ENCODE measurements at regions not wholly inside any gene's neighbourhood (a gene's known extent, or its start where the extent isn't known, plus 50 kb on each side); places are given as distances from the start of the nearest gene placed in this dataset.

DNA sequence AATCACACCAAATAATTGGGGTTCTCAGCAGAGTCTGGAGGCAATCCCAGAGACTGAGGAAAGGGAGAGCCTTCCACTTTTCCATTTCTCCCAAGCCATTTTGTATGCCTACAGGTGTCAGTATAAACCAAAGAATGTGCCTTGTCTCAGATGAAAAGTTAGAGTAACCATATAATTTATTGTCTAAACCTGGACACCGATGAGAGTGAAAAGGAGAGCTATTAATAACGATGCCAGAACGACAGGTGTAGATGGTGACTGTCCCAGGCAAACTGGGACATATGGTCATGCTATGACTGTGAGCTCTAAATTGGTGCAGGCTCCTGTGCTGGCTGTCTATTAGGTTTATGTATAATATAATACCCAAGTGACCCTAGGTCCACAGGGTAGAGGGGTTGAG lies 219.6 kb downstream of the ARHGAP12 start:
- DNase-seq = no peak

DNA sequence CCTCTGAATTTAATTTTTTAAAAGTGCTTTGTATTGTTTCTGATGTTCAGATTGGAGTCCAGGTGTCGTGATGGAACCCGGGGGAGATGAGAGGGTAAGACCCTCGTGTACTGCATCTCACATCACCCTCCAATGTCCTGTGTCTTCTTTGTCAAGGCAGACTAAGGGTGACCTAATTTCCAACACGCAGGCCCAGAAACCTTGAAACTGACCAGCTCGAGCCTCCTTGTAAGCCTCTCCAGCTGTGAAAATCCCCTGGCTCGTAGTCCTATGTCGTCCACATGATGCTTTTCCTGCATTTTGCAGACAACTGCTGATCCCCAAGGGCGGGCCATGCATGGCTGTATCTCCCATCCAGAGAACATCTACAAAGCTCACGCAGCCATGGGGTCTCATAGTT lies 220.2 kb downstream of the ARHGAP12 start:
- DNase-seq = no peak

DNA sequence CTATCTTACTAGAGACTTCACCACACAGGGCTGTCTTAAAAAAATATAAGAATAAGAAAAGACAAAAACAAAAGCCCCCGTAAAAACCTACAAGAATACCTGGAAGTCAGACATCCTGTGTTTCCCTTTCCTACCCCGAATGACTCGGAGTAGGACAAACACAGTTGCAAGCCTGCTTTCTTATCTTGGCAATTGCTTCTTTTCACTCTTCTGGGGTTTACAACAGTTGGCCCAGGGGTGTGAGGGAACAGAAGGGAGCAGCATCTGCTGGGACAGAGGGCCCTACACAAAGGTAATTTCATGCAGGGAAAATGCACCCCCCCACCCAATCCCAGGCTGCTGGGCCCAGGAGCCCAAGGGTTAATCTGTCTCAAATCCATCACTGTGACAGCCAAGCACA lies 220.6 kb downstream of the ARHGAP12 start:
- DNase-seq = no peak

DNA sequence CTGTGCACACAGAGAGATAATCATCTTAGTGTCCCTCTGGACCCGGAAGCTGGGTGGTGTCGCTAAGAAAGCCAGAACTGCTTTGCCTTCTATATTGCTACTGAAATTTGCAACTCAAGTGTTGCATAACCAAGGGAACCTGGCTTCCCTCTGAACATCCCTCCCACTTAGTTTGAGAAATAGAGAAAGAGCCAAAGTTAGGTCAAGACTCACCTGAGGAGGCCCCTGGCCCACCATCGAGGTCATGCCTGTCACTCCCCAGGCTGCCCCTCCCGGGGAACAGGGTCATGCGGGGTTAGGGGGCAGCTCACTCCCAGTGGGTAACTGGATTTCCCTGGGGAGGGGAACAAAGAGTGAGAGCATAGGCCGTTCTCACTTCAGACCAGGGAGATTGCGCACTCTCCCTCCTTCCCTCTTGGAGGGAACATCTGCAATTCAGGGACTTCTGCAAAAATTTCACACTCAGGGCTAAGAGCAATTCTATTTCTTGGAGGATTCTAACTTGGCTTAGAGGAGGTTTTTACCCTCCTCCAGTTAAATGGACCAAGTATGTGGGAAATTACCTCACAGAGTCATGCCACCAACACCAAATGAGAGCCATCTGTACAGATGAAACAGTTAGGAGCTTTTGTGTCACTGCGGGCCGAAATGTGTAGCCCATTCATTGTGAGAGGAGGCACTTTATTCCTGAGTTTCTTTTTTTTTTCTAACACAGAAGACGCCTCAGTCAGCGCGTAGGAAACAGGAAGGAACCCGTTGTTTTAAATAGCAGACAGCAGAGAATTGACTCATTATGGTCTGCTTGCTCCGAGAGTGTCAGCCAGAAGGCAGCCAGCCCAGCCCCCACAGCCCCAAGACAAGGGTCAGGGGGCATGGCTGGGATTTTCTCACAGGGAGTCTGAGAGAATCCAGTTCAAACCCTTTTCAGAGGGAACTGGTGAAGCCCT lies 221.3 kb downstream of the ARHGAP12 start:
- no peak for DNase-seq

DNA sequence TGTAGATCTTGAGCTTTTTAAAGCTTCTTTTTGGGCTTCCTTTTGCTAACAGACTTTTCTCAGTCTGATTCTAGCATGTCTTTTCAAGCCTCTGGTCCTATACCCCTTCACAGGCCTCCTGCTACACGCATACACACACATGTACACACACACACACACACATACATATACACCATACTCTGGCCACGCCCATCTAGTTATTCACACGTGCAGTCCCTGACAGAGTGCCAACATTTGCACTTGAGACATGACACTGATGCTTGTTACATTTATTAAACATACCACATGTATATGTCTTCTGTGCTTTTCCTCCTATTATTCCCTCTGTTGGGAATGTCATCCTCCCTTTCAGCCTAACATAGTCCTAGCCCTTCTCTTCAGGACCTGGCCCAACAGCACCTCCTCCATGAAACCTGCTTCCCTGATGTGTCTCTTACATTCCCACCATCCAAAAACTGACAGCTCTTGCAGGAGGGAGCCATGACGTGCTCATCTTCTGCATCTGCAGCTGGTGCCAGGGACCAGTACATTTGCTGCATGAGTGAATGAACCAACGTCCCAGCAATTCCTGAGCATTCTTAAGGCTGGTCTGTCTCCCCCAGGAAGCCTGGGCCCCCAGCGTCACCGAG lies 222.1 kb downstream of the ARHGAP12 start:
- DNase-seq = no peak

DNA sequence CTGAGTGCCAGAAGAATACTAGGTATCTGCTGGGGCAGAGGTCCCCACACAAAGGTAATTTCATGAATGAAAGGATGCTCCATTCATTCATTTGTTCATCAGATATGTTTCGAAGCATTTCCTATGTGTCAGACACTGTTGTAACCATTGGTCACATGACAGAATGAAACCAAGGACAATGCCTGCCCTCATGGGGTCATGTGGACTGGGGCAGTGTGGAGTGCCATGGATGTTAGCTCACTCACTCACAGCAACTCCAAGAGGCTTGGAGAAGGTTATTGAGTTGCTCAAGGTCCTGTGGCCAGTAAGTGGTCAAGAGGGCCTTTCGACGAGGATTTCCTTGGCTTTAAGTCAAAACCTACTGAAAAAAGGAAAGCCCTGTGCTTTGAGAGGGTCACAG lies 223.5 kb downstream of the ARHGAP12 start:
- DNase-seq = no peak

DNA sequence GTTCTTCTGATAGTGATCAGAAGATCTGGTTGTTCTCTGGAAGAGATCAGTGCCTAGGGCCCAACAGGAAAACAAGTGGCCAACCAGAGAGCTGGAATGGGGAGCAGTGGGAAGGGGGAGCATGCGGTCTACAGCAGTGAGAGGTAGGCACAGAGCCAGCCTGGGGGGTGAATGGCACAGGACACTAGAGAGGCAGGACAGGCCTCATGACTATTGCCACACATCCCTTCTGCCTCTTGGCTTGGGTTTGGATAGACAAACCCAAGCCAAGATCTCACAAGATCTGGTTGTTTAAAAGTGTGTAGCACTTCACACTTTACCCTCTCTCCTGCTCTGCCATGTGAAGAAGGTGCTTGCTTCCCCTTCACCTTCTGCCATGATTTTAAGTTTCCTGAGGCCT lies 224.4 kb downstream of the ARHGAP12 start:
- no peak for DNase-seq

DNA sequence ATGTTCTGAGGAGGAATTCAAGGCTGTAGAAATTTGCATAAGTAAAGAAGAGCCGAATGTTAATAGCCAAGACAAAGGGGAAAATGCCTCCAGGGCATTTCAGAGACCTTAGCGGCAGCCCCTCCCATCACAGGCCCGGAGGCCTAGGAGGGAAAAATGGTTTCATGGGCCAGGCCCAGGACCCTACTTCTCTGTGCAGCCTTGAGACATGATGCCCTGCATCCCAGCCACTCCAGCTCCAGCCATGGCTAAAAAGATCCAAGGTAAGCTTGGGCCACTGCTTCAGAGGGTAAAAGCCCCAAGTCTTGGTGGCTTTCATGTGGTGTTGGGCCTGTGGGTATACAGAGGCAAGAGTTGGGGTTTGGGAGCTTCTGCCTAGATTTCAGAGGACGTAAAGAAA lies 225.7 kb downstream of the ARHGAP12 start:
- DNase-seq = no peak

DNA sequence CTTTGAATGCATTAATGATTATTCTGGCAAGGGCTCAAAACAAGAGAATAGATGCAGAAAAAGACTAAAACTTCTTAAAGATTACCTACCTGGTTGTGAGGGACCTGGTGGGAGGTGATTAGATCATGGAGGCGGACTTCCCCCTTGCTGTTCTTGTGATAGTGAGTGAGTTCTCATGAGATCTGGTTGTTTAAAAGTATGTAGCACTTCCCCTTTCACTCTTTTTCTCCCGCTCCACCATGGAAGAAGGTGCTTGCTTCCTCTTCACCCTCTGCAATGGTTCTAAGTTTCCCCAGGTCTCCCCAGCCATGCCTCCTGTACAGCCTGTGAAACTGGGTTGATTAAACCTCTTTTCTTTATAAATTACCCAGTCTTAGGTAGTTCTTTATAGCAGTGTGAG lies 226.6 kb downstream of the ARHGAP12 start:
- no peak for DNase-seq

DNA sequence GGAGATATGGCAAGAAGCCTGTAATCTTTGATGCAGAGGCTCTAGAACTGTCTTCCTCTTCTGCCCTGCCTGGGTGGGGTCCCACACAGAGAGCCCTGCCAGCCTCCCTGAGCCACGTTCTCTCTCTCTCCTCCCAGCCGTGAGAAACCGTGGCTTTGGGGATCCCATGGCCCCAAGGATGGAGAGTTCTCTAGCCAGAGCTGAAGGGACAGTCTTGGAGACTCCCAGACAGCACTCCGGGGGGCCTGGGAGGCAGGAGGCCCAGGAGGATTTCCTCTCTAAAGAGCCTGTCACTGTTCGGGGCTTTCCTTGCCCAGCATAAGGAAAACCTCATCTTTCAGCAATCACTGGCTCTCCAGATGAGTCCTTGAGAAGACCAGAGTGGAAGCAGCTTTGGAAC lies 227.1 kb downstream of the ARHGAP12 start:
- DNase-seq = no peak

DNA sequence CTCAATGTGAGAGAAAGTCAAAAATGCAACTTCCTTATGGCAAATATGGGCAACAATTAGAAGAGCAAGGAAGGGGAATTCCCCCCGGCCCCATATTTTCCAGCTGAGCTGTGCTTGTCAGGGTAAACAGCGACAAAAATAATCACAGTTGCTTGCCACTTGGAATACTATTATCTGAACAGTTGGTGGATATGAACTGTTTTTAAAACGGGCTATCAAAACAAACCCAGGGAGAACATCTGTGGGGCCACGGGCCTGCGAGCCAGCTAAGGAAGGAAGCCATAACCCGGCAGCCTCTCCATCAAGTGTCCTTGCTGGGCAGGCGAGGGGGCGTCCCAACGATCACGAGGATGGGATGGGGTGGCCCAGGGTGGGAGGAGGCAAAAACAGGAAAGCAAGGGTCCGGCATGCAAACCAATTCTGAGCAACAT lies 228.4 kb downstream of the ARHGAP12 start:
- no peak for DNase-seq

DNA sequence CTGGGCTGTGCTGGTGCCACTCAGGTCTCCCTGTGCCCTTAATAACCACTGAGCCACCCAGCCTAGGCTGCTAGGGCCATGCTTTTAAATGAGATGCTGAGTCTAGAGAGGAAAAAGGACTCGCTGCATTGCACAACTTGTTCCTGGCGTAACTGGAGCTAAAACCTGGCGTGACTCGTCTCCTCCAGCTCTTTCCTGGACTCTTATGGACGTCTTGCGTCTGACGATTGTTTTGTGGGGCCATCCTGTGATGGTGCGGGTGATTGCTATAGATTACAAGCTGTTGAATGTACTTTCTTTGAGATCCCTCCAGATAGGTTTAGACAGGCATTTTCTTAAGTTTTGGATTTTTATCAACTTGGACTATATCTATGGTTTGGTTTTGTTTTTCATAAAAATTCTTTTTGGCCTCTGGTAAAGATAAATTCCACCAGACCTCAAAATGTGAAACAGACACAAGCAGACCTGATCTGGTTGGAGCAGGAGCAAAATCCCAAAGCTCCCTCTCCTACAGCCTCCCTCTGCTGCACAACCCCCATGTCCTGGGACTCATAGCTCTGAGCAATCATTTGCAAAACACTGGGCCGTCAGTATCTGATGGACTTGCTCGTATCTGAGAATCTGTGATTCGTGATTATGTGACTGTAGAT lies 230.3 kb downstream of the ARHGAP12 start:
- DNase-seq = no peak

DNA sequence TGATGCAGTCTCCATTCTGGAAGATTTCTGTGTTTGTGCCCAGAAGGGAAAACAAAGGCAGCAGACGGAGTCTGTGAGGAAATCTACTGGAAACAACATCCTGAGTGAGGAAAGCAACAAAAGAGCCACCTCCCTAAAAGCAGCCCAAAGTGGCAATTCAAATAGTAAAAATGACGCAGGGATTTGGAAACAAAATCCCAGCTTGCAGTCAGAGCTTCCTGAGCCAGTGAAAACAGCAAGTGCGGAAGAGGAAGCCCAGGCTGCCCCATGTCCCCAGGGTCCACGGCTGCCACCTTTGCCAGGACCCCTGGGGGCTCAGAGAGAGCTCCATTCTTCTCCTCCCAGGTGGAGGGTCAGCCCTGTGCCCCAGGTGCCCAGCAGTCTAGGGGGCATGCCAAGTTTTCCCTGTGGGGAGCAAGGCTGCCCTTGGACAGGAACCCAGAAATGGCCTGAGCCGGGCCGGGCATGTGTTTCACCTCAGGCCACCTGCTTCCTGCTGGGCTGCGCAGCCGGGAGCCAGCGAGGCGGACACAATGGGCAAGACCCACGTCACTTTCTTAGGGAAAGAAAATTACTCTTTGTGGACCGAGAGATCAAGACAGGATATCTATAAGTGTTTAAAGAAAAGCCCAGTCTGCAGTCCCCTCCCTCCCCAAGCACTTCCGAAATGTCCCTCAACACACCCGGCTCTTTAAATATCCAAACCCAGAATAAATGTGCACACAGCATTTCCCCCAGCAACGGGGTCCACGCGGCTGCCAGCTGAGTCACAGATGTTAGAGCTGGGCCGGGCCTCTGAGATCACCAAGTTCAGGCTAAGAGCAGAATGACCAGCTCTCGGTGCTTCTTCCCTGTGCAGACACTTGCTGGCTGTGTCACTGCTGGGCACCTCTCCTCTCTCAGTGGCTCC lies 231.1 kb downstream of the ARHGAP12 start:
- DNase-seq = no peak

DNA sequence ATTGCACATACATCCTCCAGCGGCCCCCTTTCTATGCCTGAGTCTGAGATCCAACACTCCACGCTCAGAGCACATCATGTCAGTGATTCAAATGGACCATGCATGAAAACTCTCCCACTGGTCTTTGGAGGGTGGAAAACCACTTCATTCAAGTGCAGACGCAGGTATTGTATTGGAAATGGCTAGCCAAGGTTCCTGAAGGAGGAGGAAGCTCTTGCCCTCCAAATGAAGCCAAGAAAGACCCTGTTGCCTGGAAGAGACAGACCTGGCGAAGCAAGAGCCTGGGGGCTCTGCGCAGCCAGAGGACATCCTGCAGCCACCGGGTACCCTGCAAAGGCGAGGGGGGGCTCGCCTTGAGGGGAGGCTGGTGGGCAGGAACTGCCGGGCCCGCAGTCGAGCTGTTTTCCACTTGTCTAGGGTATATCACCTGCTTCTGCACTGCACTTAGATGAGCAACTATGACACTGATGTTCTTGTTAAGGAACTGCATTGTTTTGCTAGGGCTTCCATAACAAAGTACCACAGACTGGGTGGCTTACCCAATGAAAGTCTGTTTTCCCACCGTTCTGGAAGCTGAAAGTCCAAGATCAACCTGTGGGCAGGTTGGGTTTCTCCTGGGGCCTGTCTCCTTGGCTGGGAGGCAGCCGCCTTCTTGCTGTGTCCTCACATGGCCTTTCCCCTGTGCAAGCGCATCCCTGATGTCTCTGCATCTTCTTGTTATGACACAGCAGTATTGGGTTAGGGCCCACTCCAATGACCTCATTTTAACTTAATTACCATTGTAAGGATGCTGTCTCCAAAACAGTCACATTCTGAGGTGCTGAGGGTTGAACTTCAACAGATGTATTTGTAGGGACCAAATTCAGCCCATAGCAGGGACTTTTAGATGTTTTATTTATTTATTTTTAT lies 233.4 kb downstream of the ARHGAP12 start:
- no peak for DNase-seq

DNA sequence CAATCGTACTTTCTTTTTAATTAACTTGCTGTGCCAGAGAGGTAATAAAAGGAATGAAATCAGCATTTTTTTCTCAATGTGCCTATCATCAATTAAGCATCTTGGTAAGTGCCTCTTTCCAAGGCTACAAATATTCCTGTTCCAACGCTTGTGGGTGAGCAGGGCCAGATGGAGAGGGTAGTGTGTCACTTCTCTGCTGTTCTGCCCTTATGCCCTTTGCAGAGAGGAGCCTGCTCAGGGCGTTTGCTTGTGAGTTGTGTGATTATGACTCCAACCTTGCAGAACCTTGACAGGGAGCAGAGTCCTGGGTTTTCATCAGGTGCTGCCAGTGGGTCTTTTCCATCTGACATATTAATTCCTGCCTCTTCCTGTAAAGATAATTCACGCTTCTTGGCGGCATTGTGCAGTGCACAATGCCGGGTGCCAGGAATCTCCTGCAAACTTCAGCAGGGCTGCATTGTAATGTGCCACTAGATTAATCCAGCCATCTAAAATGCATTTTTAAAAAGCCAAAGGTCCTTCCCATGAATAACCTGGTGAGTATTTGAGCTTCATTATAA lies 234.4 kb downstream of the ARHGAP12 start:
- no peak for DNase-seq

DNA sequence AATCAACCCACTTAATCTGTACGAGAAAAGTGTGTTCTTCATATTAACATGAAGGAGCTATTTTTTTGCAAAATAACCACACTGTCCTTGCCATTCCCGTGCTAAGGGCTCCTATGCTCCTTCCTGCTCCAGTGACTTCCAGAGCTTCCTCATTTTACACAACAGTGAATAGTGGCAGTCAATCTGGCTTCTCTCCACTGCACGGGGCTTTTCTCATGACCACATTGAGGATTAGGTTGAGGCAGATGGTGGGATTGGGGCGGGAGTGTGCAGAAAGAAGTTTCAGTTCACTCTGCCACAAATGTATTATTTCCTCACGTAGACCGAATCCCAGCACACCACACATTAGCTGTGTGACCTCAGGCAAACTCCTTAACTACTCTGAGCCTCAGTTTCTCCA lies 235.1 kb downstream of the ARHGAP12 start:
- no peak for DNase-seq

DNA sequence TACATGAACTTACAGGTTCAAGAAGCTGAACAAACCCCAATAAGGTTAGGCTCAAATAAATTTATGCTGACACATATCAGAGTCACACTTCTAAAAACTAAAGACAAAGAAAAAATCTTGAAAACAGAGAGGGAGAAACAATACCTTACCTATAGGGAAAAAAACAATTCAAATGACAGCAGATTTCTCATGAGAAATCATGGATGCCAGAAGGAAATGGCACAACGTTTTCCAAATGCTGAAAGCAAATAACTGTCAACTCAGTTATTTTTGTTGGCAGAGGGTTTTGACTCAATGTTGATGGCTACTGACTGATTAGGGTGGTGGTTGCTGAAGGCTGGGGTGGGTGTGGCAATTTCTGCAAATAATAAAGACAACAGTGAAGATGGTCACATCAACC lies 239.4 kb downstream of the ARHGAP12 start:
- no peak for DNase-seq

DNA sequence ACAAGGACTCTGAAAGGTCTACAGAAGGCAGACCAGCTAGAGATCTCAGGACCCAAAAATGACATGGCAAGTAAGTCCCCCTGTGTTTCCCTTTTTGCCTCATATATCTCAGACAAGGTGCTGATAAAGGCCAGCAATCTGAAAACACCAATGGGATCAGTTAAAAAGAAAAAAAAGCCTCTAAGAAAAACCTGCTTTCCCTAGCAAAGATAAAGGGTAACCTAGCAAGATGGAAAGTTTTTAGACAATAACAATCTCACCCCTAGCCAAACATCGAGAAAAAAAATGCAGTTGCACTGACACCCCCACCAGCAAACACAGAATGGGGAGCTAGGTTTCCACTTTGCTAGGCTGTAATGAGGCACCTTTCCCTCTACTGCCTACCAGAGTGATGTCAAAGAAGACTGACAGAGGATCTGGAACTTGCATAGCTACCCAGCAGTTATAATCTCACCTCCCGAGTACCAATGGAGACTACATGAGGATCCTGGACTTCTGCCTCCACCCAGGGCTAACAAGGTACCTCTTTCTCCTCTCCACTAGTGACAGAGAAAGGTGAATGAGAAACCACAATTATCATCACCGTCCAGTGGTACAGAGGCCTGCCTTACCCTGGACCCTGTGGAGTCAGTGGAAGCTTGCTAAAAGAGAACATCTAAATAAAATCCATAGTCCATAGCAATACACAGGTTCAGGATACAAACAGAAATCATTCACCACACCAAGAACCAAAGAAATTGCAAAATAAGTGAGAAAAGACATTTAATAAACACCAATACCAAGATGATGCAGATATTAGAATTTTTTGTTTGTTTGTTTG lies 240.8 kb downstream of the ARHGAP12 start:
- DNase-seq = no peak

DNA sequence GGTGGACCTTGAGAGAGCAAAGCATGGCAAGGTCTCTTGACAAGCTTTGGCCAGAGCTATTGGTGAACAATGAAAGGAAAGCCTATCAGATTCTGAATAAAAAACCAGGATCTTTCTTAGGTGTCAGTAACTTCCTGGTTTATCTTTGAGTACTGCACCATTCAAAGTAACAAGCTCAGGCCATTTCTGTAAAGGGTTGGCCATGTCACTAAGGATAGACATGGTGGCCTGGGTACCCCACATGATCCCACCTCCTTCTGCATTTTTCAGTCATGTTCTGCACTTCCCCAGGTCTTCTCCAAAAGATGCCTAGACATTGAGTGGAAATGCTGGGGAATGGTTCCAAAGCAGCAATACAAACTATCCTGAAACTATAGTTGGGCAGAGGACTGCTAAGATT lies 242.0 kb downstream of the ARHGAP12 start:
- no peak for DNase-seq

DNA sequence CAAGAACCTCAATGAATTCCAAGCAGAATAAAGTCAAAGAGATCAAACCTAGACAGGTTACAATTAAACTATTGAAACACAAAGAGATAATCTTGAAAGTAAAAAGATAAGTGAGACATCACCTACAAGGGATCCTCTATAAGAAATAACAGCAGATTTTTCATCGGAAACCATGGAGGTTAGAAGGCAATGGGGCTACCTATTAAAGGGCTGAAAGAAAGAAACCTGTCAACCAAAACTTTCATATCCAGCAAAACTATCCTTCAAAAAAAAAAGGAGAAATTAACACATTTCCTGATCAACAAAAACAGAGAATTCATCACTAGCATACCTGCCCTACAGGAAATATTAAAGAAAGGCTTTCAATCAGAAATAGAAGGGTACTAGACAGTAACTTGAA lies 244.9 kb downstream of the ARHGAP12 start:
- no peak for DNase-seq

DNA sequence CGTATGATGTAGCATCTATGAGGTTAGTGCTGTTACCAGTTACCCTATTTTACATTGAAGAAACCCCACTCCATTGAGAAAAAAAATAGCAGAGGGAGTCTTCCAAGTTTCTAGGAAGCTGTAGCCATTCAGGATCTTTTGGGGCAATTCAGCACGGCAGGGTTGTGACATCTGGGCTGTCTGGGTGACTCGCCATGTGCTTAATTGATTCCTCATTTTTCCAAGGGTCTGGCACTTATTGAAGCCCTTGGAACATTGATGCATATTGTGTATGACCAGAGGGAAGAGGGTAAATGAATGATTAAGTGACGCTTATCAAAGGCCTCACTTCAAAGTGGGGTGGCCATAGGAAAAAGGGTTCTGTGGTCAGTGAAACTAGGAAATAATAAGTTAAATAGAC lies 248.7 kb downstream of the ARHGAP12 start:
- DNase-seq = no peak

Data from NCI-H526 (cell line).